ENCODE measurements at regions not wholly inside any gene's neighbourhood (a gene's known extent, or its start where the extent isn't known, plus 50 kb on each side); places are given as distances from the start of the nearest gene placed in this dataset.
"Not testable (repeated sequence)": the region's sequence is repeated elsewhere in the genome, so short reads cannot be mapped to it uniquely, and the experiment has no call there.

DNA sequence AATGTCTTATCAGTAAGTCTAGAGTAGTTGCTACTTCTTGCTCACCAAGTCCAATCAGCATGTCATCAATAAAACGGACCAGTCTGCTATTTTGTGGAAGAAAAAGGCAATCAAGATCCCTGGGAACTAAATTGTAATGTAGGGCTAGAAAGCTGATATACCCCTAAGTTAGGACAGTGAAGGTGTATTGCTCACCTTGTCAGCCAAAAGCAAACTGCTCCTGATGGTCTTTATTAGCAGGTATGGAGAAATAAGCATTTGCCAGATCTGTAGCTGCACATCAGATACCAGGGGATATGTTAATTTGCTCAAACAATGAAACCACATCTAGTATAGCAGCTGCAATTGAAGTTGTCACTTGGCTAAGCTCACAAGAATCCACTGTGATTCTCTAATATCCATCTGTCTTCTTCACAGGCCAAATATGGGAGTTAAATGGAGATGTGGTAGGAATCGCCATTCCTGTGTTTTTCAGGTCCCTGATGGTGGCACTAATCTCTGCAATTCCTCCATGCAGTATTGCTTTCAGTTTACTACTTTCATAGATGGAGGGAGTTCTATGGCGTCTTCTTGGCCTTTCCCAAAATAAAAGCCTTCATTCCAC, 75.0 kb downstream of the TMEM237 start:
- no peak for DNase-seq (ENCODE audit: insufficient read length, low spot score)
- TF ChIP-seq, protein P1, sequence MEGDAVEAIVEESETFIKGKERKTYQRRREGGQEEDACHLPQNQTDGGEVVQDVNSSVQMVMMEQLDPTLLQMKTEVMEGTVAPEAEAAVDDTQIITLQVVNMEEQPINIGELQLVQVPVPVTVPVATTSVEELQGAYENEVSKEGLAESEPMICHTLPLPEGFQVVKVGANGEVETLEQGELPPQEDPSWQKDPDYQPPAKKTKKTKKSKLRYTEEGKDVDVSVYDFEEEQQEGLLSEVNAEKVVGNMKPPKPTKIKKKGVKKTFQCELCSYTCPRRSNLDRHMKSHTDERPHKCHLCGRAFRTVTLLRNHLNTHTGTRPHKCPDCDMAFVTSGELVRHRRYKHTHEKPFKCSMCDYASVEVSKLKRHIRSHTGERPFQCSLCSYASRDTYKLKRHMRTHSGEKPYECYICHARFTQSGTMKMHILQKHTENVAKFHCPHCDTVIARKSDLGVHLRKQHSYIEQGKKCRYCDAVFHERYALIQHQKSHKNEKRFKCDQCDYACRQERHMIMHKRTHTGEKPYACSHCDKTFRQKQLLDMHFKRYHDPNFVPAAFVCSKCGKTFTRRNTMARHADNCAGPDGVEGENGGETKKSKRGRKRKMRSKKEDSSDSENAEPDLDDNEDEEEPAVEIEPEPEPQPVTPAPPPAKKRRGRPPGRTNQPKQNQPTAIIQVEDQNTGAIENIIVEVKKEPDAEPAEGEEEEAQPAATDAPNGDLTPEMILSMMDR (IDR thresholded peaks at IDR 0.05; ENCODE audit: insufficient read depth, missing control alignments), result no peak
- no peak for FAIRE-seq

DNA sequence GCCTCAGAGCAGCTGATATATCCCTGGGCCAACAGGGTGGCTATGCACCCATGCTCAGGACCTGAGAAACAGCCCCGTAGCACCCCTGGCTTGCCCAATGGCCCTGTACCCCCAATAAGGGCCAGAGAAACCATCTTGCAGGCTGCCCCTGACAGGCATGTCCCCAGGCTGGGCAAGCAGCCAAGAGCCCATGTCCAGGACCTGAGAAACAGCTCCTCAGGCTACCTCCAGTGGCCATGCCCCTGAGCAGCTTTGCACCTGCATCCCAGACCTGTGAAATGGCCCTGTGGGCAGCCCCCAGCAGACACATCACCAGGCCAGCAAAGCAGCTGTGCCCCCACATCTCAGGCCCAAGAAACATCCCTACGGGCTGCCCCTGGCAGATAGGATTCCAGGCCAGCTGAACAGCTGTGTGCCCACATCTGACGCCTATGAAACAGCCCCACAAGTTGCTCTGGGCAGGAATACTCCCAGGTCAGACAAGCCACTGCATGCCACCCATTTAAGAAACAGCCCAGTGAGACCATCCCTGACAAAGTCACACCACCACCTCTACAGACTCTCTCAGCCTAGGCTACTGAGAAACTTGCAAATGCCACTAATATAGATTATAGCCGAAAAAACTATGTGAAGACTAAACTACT, 84.1 kb downstream of the TMEM237 start:
- DNase-seq (ENCODE audit: insufficient read length, low spot score) (no peak), FAIRE-seq (no peak)
- TF ChIP-seq, protein P1 (IDR thresholded peaks at IDR 0.05; ENCODE audit: insufficient read depth, missing control alignments), result no peak

- TF ChIP-seq, protein P1 (IDR thresholded peaks at IDR 0.05; ENCODE audit: insufficient read depth, missing control alignments), result no peak
- no peak for DNase-seq (ENCODE audit: insufficient read length, low spot score)
- FAIRE-seq, result no peak
Observed at GRCh38 chr2:201558665-201559064, 84.6 kb downstream of the TMEM237 start.

- no peak for FAIRE-seq
- DNase-seq (ENCODE audit: insufficient read length, low spot score), result no peak
- TF ChIP-seq, protein P1 (IDR thresholded peaks at IDR 0.05; ENCODE audit: insufficient read depth, missing control alignments), result no peak
Observed at GRCh38 chr2:201558232-201558631, 85.1 kb downstream of the TMEM237 start.

DNA sequence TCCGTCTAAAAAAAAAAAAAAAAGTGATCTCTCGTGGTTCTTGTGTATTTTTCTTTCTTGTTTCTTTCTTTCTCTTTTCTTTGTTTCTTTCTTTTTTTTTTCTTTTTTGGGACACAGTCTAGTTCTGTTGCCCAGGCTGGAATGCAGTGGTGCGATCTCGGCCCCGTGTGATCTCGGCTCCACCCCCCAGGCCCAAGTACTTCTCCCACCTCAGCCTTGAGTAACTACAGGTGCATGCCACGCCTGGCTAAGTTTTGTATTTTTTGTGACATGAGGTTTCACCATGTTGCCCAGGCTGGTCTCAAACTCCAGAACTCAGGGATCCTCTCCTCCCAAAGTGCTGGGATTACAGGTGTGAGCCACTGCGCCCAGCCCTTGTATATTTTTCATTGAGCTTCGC, 91.4 kb downstream of the TMEM237 start:
- no peak for FAIRE-seq
- TF ChIP-seq, protein P1 (IDR thresholded peaks at IDR 0.05; ENCODE audit: insufficient read depth, missing control alignments), result no peak

DNA sequence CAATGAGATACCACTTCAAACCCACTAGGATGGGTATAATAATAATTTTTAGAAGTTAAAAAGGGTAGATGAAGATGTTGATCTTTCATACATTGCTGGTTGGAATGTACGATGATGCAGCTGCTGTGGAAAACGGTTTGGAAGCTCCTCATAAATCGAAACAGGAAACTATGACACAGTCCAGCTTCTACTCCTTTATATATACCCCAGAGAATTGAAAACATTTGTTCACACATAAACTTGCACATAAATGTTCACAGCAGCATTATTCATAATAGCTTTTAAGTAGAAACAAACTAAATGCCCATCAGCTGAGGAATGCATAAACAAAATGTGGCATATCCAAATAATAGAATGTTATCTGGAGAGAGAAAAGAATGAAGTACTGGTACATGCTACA, 95.0 kb downstream of the STRADB start:
- FAIRE-seq (no peak), DNase-seq (ENCODE audit: insufficient read length, low spot score) (no peak)
- TF ChIP-seq, protein P1 (IDR thresholded peaks at IDR 0.05; ENCODE audit: insufficient read depth, missing control alignments), result no peak

More for the DNA sequence above, 91.4 kb downstream of the TMEM237 start:
- DNase-seq (ENCODE audit: insufficient read length, low spot score), result no peak

DNA sequence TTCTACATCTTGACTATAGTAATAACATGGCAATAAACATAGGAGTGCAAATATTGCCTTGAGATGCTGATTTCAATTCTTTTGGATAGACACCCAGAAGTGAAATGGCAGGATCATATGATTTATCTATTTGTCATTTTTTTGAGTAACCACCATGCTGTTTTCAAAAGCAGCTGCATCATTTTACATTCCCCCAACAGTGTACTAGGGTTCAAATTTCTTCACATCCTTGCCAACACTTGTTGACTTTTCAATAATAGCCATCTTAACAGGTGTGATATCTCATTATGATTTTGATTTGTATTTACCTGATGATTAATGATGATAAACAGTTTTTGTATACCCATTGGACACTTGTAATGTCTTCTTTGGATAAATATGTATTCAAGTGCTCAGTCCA, 90.8 kb downstream of the STRADB start:
- TF ChIP-seq, protein P1 (IDR thresholded peaks at IDR 0.05; ENCODE audit: insufficient read depth, missing control alignments), result no peak
- FAIRE-seq, result peak; percentile 48

DNA sequence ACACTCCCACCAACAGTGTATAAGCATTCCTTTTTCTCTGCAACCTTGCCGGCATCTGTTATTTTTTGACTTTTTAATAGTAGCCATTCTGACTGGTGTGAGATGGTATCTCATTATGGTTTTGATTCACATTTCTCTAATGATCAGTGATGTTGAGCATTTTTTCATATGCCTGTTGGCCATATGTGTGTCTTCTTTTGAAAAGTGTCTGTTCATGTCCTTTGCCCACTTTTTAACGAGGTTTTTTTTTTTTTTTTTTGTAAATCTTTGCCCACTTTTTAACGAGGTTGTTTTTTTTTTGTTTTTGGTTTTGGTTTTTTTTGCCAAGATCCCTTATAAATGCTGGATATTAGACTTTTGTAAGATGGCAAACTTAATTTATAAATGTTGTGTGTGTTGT, 87.7 kb downstream of the STRADB start:
- not testable (repeated sequence) for FAIRE-seq; DNase-seq (ENCODE audit: insufficient read length, low spot score)

More for the DNA sequence above, 90.8 kb downstream of the STRADB start:
- no peak for DNase-seq (ENCODE audit: insufficient read length, low spot score)
